ENCODE measurements at regions not wholly inside any gene's neighbourhood (a gene's known extent, or its start where the extent isn't known, plus 50 kb on each side); places are given as distances from the start of the nearest gene placed in this dataset.

DNA sequence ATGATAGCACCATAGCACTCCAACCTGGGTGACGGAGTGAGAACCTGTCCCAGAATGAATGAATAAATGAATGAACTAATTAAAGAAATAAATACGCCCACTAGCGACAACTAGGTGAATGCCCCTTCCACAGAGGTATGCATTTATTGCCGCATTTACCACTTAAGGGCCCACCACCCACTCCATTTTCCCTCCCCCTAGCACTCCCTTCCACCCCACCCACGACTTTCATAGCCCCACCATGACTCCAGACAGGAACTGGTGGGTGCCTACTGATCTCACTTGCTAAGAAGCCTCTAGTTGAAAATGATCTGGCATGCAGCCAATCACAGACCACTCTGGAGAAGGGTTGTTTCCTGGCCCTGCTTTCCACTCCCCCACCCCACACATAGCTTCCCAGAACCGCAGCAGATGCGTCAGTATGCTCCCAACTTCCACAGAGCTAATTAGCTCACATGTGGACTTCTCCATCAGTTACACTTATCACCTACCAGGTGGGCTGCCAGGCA, 167.6 kb downstream of the WT1 start:
- FAIRE-seq (no peak), DNase-seq (ENCODE audit: low read depth, low spot score) (no peak)
- no peak overlapping the region for H3K4me2 ChIP-seq (ENCODE audit: control insufficient read depth, extremely low read depth, insufficient read depth, low read depth, low read length)
- no peaks in the 10 kb centered on the region for H3K4me1 ChIP-seq (ENCODE audit: control insufficient read depth, extremely low read depth, insufficient read depth, low read length)
- H3K27me3 ChIP-seq (ENCODE audit: control insufficient read depth, extremely low read depth, insufficient read depth, low read length): no peaks in the 10 kb centered on the region
- no peak overlapping the region for H3K4me3 ChIP-seq (ENCODE audit: control insufficient read depth in 2 of 3, extremely low read depth in 1 of 3, insufficient read depth in 2 of 3, low read depth in 1 of 3, low read length in 3 of 3)
- H3K36me3 ChIP-seq (ENCODE audit: control insufficient read depth in 2 of 2, extremely low read depth in 1 of 2, insufficient read depth in 2 of 2, low read length in 2 of 2): no peaks in the 10 kb centered on the region
- dilution Hi-C loops (cut with MboI; ENCODE audit: extremely low pct_ligation_motif_present, low sequenced_read_pairs): no loop called here
- H3K9me1 ChIP-seq (ENCODE audit: control insufficient read depth, extremely low read depth, insufficient read depth, low read length): no peaks in the 10 kb centered on the region
- H3K9ac ChIP-seq (ENCODE audit: control insufficient read depth, extremely low read depth, insufficient read depth, low read length): no peak overlapping the region
- no peaks in the 10 kb centered on the region for H4K20me1 ChIP-seq (ENCODE audit: control insufficient read depth, extremely low read depth, insufficient read depth, low read length)
- H3K9me3 ChIP-seq (ENCODE audit: control insufficient read depth, low read depth, low read length): no peaks in the 10 kb centered on the region
- TF ChIP-seq, protein P1, sequence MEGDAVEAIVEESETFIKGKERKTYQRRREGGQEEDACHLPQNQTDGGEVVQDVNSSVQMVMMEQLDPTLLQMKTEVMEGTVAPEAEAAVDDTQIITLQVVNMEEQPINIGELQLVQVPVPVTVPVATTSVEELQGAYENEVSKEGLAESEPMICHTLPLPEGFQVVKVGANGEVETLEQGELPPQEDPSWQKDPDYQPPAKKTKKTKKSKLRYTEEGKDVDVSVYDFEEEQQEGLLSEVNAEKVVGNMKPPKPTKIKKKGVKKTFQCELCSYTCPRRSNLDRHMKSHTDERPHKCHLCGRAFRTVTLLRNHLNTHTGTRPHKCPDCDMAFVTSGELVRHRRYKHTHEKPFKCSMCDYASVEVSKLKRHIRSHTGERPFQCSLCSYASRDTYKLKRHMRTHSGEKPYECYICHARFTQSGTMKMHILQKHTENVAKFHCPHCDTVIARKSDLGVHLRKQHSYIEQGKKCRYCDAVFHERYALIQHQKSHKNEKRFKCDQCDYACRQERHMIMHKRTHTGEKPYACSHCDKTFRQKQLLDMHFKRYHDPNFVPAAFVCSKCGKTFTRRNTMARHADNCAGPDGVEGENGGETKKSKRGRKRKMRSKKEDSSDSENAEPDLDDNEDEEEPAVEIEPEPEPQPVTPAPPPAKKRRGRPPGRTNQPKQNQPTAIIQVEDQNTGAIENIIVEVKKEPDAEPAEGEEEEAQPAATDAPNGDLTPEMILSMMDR (optimal IDR thresholded peaks at IDR 0.05 in 1 of 3, IDR thresholded peaks at IDR 0.05 in 1 of 3, conservative IDR thresholded peaks at IDR 0.05 in 1 of 3; ENCODE audit: extremely low read depth in 1 of 3, insufficient read depth in 2 of 3, low read length in 3 of 3): no peak
- no peak for TF ChIP-seq EZH2 (IDR thresholded peaks at IDR 0.05; ENCODE audit: low read length)
- no peak overlapping the region for H3K27ac ChIP-seq (ENCODE audit: control insufficient read depth, insufficient read depth, low read length)
- no peak overlapping the region for H2AFZ ChIP-seq (ENCODE audit: control insufficient read depth, low read length)
- no peaks in the 10 kb centered on the region for H3K79me2 ChIP-seq (ENCODE audit: control insufficient read depth, insufficient read depth, low read length)

DNA sequence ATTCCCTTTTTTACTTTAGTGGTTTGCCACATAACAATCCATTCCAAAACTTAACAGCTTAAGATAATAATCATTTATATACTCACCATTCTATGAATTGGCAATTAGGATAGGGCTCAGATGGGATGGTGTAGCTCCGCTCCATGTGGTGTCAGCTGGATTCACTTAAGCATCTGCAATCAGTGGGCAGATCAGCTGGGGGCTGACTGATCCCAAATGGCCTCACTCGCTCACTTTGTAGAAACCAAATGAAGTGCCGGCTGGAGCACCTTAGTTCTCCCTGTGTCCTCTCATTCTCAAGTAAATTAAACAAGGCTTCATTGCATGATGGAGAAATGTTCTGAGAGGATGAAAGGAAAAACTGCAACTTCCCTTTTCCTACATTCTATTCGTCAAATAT, 161.4 kb downstream of the WT1 start:
- FAIRE-seq: no peak
- dilution Hi-C loops (cut with MboI; ENCODE audit: extremely low pct_ligation_motif_present, low sequenced_read_pairs): no loop called here
- Histone ChIP-seq H3K27me3 (ENCODE audit: control insufficient read depth, extremely low read depth, insufficient read depth, low read length) (no peaks in the 10 kb centered on the region), H3K9me3 (ENCODE audit: control insufficient read depth, low read depth, low read length) (no peaks in the 10 kb centered on the region), H3K4me3 (ENCODE audit: control insufficient read depth in 2 of 3, extremely low read depth in 1 of 3, insufficient read depth in 2 of 3, low read depth in 1 of 3, low read length in 3 of 3) (no peak overlapping the region), H3K27ac (ENCODE audit: control insufficient read depth, insufficient read depth, low read length) (no peak overlapping the region), H3K9me1 (ENCODE audit: control insufficient read depth, extremely low read depth, insufficient read depth, low read length) (no peaks in the 10 kb centered on the region), H3K36me3 (ENCODE audit: control insufficient read depth in 2 of 2, extremely low read depth in 1 of 2, insufficient read depth in 2 of 2, low read length in 2 of 2) (no peaks in the 10 kb centered on the region), H3K79me2 (ENCODE audit: control insufficient read depth, insufficient read depth, low read length) (no peaks in the 10 kb centered on the region), H3K4me2 (ENCODE audit: control insufficient read depth, extremely low read depth, insufficient read depth, low read depth, low read length) (no peak overlapping the region), H4K20me1 (ENCODE audit: control insufficient read depth, extremely low read depth, insufficient read depth, low read length) (no peaks in the 10 kb centered on the region), H2AFZ (ENCODE audit: control insufficient read depth, low read length) (no peak overlapping the region), H3K9ac (ENCODE audit: control insufficient read depth, extremely low read depth, insufficient read depth, low read length) (no peak overlapping the region), H3K4me1 (ENCODE audit: control insufficient read depth, extremely low read depth, insufficient read depth, low read length) (no peaks in the 10 kb centered on the region)
- TF ChIP-seq, protein P1 (optimal IDR thresholded peaks at IDR 0.05 in 1 of 3, IDR thresholded peaks at IDR 0.05 in 1 of 3, conservative IDR thresholded peaks at IDR 0.05 in 1 of 3; ENCODE audit: extremely low read depth in 1 of 3, insufficient read depth in 2 of 3, low read length in 3 of 3): no peak
- TF ChIP-seq EZH2 (IDR thresholded peaks at IDR 0.05; ENCODE audit: low read length): no peak
- no peak for DNase-seq (ENCODE audit: low read depth, low spot score)
